ENCODE measurements at regions not wholly inside any gene's neighbourhood (a gene's known extent, or its start where the extent isn't known, plus 50 kb on each side); places are given as distances from the start of the nearest gene placed in this dataset.

DNA sequence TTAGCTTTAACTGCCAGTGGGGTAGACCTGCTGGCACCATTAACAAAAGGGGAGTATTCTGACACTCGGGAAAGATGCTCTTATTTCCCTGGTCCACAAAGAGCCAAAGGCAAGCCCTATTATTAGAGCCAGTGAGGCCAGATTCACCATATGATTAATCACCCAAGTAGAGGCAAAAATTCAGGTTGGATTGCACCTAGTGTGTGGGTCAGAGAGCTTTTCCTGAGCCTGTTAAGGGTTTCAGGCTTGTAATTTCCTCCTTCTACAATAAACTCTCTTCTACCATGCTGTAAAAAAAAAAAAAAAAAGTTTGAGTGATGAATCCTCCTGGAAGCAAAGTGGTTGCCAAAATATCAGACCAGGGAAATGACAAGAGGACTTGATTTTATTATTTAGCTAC lies 163.5 kb downstream of the MBL2 start:
- TF ChIP-seq, protein P1, sequence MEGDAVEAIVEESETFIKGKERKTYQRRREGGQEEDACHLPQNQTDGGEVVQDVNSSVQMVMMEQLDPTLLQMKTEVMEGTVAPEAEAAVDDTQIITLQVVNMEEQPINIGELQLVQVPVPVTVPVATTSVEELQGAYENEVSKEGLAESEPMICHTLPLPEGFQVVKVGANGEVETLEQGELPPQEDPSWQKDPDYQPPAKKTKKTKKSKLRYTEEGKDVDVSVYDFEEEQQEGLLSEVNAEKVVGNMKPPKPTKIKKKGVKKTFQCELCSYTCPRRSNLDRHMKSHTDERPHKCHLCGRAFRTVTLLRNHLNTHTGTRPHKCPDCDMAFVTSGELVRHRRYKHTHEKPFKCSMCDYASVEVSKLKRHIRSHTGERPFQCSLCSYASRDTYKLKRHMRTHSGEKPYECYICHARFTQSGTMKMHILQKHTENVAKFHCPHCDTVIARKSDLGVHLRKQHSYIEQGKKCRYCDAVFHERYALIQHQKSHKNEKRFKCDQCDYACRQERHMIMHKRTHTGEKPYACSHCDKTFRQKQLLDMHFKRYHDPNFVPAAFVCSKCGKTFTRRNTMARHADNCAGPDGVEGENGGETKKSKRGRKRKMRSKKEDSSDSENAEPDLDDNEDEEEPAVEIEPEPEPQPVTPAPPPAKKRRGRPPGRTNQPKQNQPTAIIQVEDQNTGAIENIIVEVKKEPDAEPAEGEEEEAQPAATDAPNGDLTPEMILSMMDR (IDR thresholded peaks at IDR 0.05 in 8 of 11, conservative IDR thresholded peaks at IDR 0.05 in 3 of 11) = no peak
- TF ChIP-seq POLR2AphosphoS5 (IDR thresholded peaks at IDR 0.05) (no peak), POLR2A (IDR thresholded peaks at IDR 0.05) (no peak)
